Neutrophil (primary cell): ENCODE measurements at regions not wholly inside any gene's neighbourhood (a gene's known extent, or its start where the extent isn't known, plus 50 kb on each side); places are given as distances from the start of the nearest gene placed in this dataset.

Experiments
- H3K27ac ChIP-seq: fragments of 200-600 bp; sonication (generic); 2 replicates; pipeline ENCODE4 v1.5.1; 2016; ENCODE audit warnings: mild to moderate bottlenecking, moderate library complexity
- H3K27me3 ChIP-seq: fragments of 200-600 bp; sonication (generic); 2 replicates; pipeline ENCODE4 v1.6.0; 2016; ENCODE audit warnings: mild to moderate bottlenecking
- H3K36me3 ChIP-seq: fragments of 200-600 bp; sonication (generic); 2 replicates; pipeline ENCODE4 v1.5.1; 2017
- H3K4me1 ChIP-seq, 2 experiments: fragments of 200-600 bp in 1 of 2; sonication (generic) in 1 of 2; 1 replicate in 1 of 2; 2 replicates in 1 of 2; pipeline versions ENCODE4 v1.5.1 to v1.6.1; 2013 to 2016; ENCODE audit warnings: low read depth in 1 of 2, low read length in 1 of 2, mild to moderate bottlenecking in 1 of 2, moderate library complexity in 1 of 2; ENCODE audit not compliant: control insufficient read depth in 1 of 2, insufficient read depth in 1 of 2
- H3K4me3 ChIP-seq, 2 experiments: fragments of 200-600 bp in 1 of 2; sonication (generic) in 1 of 2; 1 replicate in 1 of 2; 2 replicates in 1 of 2; pipeline ENCODE4 v1.5.1; 2013 to 2016; ENCODE audit warnings: low read depth in 1 of 2, low read length in 1 of 2, mild to moderate bottlenecking in 1 of 2, moderate library complexity in 1 of 2
- H3K9me3 ChIP-seq: fragments of 200-600 bp; sonication (generic); 2 replicates; pipeline ENCODE4 v1.5.1; 2016
- CTCF ChIP-seq: fragments of 200-600 bp; sonication (generic); IDR thresholded peaks from 2 replicates; pipeline ENCODE4 v1.5.1; 2016; ENCODE audit warnings: antibody characterized with exemption

GRCh38 chr5:125607018-125607417, 816.2 kb upstream of the GRAMD2B start:
- Histone ChIP-seq H3K4me1 (no peaks in the 10 kb centered on the region), H3K27me3 (no peaks in the 10 kb centered on the region), H3K4me3 (no peak overlapping the region), H3K36me3 (no peaks in the 10 kb centered on the region), H3K27ac (no peak overlapping the region), H3K9me3 (no peaks in the 10 kb centered on the region)
- no peak for TF ChIP-seq CTCF

- no peak overlapping the region for H3K4me3 ChIP-seq
- H3K27me3 ChIP-seq, result no peaks in the 10 kb centered on the region
- no peaks in the 10 kb centered on the region for H3K9me3 ChIP-seq
- no peaks in the 10 kb centered on the region for H3K4me1 ChIP-seq
- H3K27ac ChIP-seq, result no peak overlapping the region
- no peaks in the 10 kb centered on the region for H3K36me3 ChIP-seq
- no peak for TF ChIP-seq CTCF
These were observed 814.2 kb upstream of the GRAMD2B start for GRCh38 chr5:125609011-125609410.

- no peaks in the 10 kb centered on the region for H3K4me1 ChIP-seq
- H3K36me3 ChIP-seq, result no peaks in the 10 kb centered on the region
- H3K27ac ChIP-seq, result no peak overlapping the region
- H3K27me3 ChIP-seq, result no peaks in the 10 kb centered on the region
- H3K9me3 ChIP-seq, result no peaks in the 10 kb centered on the region
- H3K4me3 ChIP-seq, result no peak overlapping the region
- no peak for TF ChIP-seq CTCF
These were observed 812.3 kb upstream of the GRAMD2B start for GRCh38 chr5:125610892-125611291.

- no peak overlapping the region for H3K4me3 ChIP-seq
- no peaks in the 10 kb centered on the region for H3K9me3 ChIP-seq
- TF ChIP-seq CTCF, result no peak
- H3K27ac ChIP-seq, result no peak overlapping the region
- no peaks in the 10 kb centered on the region for H3K27me3 ChIP-seq
- H3K4me1 ChIP-seq, result no peaks in the 10 kb centered on the region
- no peaks in the 10 kb centered on the region for H3K36me3 ChIP-seq
These were observed 811.7 kb upstream of the GRAMD2B start for GRCh38 chr5:125611541-125611940.

GRCh38 chr5:125612181-125612721, 811.0 kb upstream of the GRAMD2B start:
- Histone ChIP-seq H3K36me3 (no peaks in the 10 kb centered on the region), H3K27me3 (no peaks in the 10 kb centered on the region), H3K4me1 (no peaks in the 10 kb centered on the region), H3K9me3 (no peaks in the 10 kb centered on the region), H3K27ac (no peak overlapping the region), H3K4me3 (no peak overlapping the region)
- no peak for TF ChIP-seq CTCF

GRCh38 chr5:125612776-125613175, 810.4 kb upstream of the GRAMD2B start:
- TF ChIP-seq CTCF, result no peak
- Histone ChIP-seq H3K27ac (no peak overlapping the region), H3K9me3 (no peaks in the 10 kb centered on the region), H3K27me3 (no peaks in the 10 kb centered on the region), H3K4me1 (no peaks in the 10 kb centered on the region), H3K4me3 (no peak overlapping the region), H3K36me3 (no peaks in the 10 kb centered on the region)
